ENCODE measurements at regions not wholly inside any gene's neighbourhood (a gene's known extent, or its start where the extent isn't known, plus 50 kb on each side); places are given as distances from the start of the nearest gene placed in this dataset.
"Not testable (repeated sequence)": the region's sequence is repeated elsewhere in the genome, so short reads cannot be mapped to it uniquely, and the experiment has no call there.

DNA sequence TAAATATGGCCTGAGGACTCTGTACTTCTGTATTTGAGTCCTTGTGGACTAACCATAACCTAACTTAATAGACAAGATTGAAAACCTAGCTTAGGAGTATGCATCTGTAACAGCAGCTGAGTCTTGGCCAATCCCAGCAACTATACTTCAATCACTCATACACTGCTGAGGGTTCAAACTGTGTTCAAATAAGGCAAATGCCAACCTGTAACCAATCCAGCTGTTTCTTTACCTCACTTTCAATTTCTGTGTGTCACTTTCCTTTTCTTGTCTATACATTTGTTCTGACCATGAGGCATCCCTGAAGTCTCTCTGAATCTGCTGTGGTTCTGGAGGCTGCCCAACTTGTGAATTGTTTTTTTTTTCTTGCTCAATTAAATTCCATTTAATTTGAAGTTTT lies 57.9 kb upstream of the GOLGA8O start:
- not testable (repeated sequence) for H3K36me3 ChIP-seq (ENCODE audit: insufficient read depth, low read length); H3K4me3 ChIP-seq (ENCODE audit: low read length); DNase-seq

DNA sequence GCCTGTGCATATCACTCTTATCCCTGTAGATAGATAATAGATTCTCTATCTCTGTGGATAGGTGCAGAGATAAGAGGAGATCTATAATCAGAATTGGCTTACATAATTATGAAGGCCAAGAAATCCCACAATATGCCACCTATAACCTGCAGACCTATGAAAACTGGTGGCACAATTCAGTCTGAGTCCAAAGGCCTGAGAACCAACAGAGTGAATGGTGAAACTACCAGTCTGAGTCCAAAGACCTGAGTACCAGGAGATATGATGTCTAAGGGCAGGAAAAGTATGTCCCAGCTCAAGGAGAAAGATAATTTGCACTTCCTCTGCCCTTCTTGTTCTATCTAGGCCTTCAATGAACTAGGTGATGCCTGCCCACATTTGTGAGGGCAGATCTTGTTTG lies 54.6 kb upstream of the GOLGA8O start:
- H3K9ac ChIP-seq (ENCODE audit: low read length); H3K79me2 ChIP-seq (ENCODE audit: low read length); H2AFZ ChIP-seq (ENCODE audit: low read length); H3K4me3 ChIP-seq (ENCODE audit: low read length); H3K9me2 ChIP-seq (replicated peaks; ENCODE audit: insufficient read depth, low read length); H3K27ac ChIP-seq (ENCODE audit: low read length); H3K27me3 ChIP-seq (ENCODE audit: low read length); H3K36me3 ChIP-seq (ENCODE audit: insufficient read depth, low read length); DNase-seq; H4K20me1 ChIP-seq (ENCODE audit: insufficient read depth, low read depth, low read length); H3K9me3 ChIP-seq (ENCODE audit: low read length); H3K4me1 ChIP-seq (ENCODE audit: low read length); H3K4me2 ChIP-seq (ENCODE audit: low read depth, low read length, poor library complexity, severe bottlenecking): not testable (repeated sequence)

More for the DNA sequence above, 57.9 kb upstream of the GOLGA8O start:
- H3K27me3 ChIP-seq (ENCODE audit: low read length); H3K27ac ChIP-seq (ENCODE audit: low read length); H2AFZ ChIP-seq (ENCODE audit: low read length); H3K4me1 ChIP-seq (ENCODE audit: low read length); H3K79me2 ChIP-seq (ENCODE audit: low read length); H3K9ac ChIP-seq (ENCODE audit: low read length); H3K4me2 ChIP-seq (ENCODE audit: low read depth, low read length, poor library complexity, severe bottlenecking); H4K20me1 ChIP-seq (ENCODE audit: insufficient read depth, low read depth, low read length); H3K9me3 ChIP-seq (ENCODE audit: low read length); H3K9me2 ChIP-seq (replicated peaks; ENCODE audit: insufficient read depth, low read length): not testable (repeated sequence)

GRCh38 chr15:32508081-32508480 lies 52.6 kb upstream of the GOLGA8O start:
- not testable (repeated sequence) for H3K9ac ChIP-seq (ENCODE audit: low read length); H3K4me2 ChIP-seq (ENCODE audit: low read depth, low read length, poor library complexity, severe bottlenecking); H3K9me3 ChIP-seq (ENCODE audit: low read length); H3K4me1 ChIP-seq (ENCODE audit: low read length); H3K27me3 ChIP-seq (ENCODE audit: low read length); H3K9me2 ChIP-seq (replicated peaks; ENCODE audit: insufficient read depth, low read length); H3K79me2 ChIP-seq (ENCODE audit: low read length); H3K36me3 ChIP-seq (ENCODE audit: insufficient read depth, low read length); DNase-seq; H3K27ac ChIP-seq (ENCODE audit: low read length); H4K20me1 ChIP-seq (ENCODE audit: insufficient read depth, low read depth, low read length); H2AFZ ChIP-seq (ENCODE audit: low read length); H3K4me3 ChIP-seq (ENCODE audit: low read length)

DNA sequence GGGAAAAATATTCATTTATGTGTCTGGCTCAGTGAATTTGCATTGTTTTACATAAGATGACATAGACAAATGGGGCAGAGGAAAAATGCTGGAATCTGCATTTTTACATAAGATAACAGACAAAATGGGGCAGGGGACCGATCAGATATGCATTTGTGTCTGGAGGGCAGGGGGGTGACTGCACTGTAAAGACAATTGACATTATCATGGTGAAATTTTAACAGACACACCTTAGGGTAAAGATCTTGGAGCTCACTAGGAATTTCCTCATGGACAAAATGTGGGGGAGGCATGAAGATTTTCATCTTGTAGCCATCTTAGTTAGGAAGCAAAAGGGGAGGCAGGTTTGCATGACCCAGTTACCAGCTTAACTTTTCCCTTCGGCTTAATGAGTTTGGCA lies 51.4 kb upstream of the GOLGA8O start:
- H3K79me2 ChIP-seq (ENCODE audit: low read length); H3K27me3 ChIP-seq (ENCODE audit: low read length); H4K20me1 ChIP-seq (ENCODE audit: insufficient read depth, low read depth, low read length); H3K9ac ChIP-seq (ENCODE audit: low read length); DNase-seq; H3K9me2 ChIP-seq (replicated peaks; ENCODE audit: insufficient read depth, low read length); H3K4me3 ChIP-seq (ENCODE audit: low read length); H2AFZ ChIP-seq (ENCODE audit: low read length); H3K36me3 ChIP-seq (ENCODE audit: insufficient read depth, low read length); H3K4me2 ChIP-seq (ENCODE audit: low read depth, low read length, poor library complexity, severe bottlenecking); H3K27ac ChIP-seq (ENCODE audit: low read length); H3K4me1 ChIP-seq (ENCODE audit: low read length); H3K9me3 ChIP-seq (ENCODE audit: low read length): not testable (repeated sequence)

GRCh38 chr15:32505633-32506032 lies 50.2 kb upstream of the GOLGA8O start:
- not testable (repeated sequence) for H4K20me1 ChIP-seq (ENCODE audit: insufficient read depth, low read depth, low read length); H3K4me1 ChIP-seq (ENCODE audit: low read length); H3K4me2 ChIP-seq (ENCODE audit: low read depth, low read length, poor library complexity, severe bottlenecking); DNase-seq; H2AFZ ChIP-seq (ENCODE audit: low read length); H3K4me3 ChIP-seq (ENCODE audit: low read length); H3K27ac ChIP-seq (ENCODE audit: low read length); H3K27me3 ChIP-seq (ENCODE audit: low read length); H3K9me2 ChIP-seq (replicated peaks; ENCODE audit: insufficient read depth, low read length); H3K36me3 ChIP-seq (ENCODE audit: insufficient read depth, low read length); H3K9ac ChIP-seq (ENCODE audit: low read length); H3K9me3 ChIP-seq (ENCODE audit: low read length); H3K79me2 ChIP-seq (ENCODE audit: low read length)
